AG04449 (cell line): ENCODE measurements at regions not wholly inside any gene's neighbourhood (a gene's known extent, or its start where the extent isn't known, plus 50 kb on each side); places are given as distances from the start of the nearest gene placed in this dataset.
"Not testable (repeated sequence)": the region's sequence is repeated elsewhere in the genome, so short reads cannot be mapped to it uniquely, and the experiment has no call there.

Experiments
- CTCF ChIA-PET: fragments of 350-600 bp; formaldehyde crosslinking; extraction: SDS; loops from one replicate; lab custom pipeline; 2021; ENCODE audit warnings: antibody characterized with exemption; lab: Yijun Ruan, JAX
- POLR2A ChIA-PET: fragments of 400-600, 350-600 bp; formaldehyde crosslinking; extraction: SDS; loops from one replicate; lab custom pipeline; 2020; ENCODE audit warnings: antibody characterized with exemption, inconsistent platforms; lab: Yijun Ruan, JAX
- DNase-seq: peaks from one replicate; pipeline ENCODE4 v3.0.0-alpha.2; 2010; ENCODE audit warnings: low read depth, low spot score
- H3K4me3 ChIP-seq: 2 replicates; pipeline ENCODE4 v1.5.1; 2011; ENCODE audit warnings: low read depth, mild to moderate bottlenecking, control low read depth, low read length
- TF ChIP-seq, protein P1 (sequence below): IDR thresholded peaks from one replicate; pipeline ENCODE4 v1.5.1; 2011; ENCODE audit warnings: mild to moderate bottlenecking, moderate library complexity, low read length, control low read depth, inconsistent platforms; ENCODE audit not compliant: insufficient read depth; ENCODE audit errors: missing control alignments

DNA sequence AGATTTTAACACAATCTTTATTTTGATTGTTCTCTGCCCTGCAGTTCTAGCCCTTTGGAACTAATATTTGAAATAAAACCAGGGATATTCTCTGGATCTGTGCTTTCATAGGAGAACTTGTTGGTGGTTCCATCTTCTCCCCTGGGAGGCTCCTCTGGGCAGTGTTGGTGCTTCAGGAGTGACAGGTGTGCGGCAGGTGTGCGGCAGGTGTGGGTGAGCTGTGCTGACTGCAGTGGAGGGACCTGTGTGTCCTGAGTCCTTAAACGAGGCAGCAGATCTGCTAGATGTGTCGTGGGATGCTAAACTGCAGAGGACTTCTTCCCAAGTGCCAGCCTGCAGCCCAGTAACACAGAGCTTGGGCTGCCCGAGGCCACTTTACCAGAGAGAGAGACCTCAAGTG lies 98.4 kb downstream of the LYZL1 start:
- TF ChIP-seq, protein P1, sequence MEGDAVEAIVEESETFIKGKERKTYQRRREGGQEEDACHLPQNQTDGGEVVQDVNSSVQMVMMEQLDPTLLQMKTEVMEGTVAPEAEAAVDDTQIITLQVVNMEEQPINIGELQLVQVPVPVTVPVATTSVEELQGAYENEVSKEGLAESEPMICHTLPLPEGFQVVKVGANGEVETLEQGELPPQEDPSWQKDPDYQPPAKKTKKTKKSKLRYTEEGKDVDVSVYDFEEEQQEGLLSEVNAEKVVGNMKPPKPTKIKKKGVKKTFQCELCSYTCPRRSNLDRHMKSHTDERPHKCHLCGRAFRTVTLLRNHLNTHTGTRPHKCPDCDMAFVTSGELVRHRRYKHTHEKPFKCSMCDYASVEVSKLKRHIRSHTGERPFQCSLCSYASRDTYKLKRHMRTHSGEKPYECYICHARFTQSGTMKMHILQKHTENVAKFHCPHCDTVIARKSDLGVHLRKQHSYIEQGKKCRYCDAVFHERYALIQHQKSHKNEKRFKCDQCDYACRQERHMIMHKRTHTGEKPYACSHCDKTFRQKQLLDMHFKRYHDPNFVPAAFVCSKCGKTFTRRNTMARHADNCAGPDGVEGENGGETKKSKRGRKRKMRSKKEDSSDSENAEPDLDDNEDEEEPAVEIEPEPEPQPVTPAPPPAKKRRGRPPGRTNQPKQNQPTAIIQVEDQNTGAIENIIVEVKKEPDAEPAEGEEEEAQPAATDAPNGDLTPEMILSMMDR, result no peak
- DNase-seq, result no peak
- ChIA-PET CTCF (interaction anchor here (0.7 to 7.2 kb wide), 16 partner anchors 7 to 211 kb away, joined by 3 to 76 read pairs (median 6); no protein-coding TSS in a partner anchor), POLR2A (interaction anchor here (0.6 kb wide), 1 partner anchor 122 kb away, joined by 4 read pairs; no protein-coding TSS in a partner anchor)
- no peak overlapping the region for H3K4me3 ChIP-seq

DNA sequence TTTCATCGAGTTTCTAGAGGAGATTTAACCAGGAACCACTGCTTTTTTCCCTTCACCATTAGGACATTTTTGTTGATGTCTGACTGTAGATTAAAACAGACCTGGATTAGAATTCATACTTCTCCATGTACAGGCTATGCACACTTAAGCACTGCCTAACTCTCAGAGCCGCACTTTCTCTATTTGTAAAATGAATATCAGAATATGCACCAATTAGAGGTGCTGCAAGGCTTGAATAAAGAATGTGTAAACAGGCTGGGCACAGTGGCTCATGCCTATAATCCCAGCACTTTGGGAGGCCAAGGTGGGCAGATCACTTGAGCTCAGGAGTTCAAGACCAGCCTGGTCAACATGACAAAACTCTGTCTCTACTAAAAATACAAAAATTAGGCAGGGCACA lies 99.2 kb downstream of the LYZL1 start:
- DNase-seq, POLR2A ChIA-PET, H3K4me3 ChIP-seq: not testable (repeated sequence)
- CTCF ChIA-PET, result interaction anchor here (0.7 to 7.2 kb wide), 8 partner anchors 8 to 108 kb away, joined by 3 to 76 read pairs (median 32); no protein-coding TSS in a partner anchor

DNA sequence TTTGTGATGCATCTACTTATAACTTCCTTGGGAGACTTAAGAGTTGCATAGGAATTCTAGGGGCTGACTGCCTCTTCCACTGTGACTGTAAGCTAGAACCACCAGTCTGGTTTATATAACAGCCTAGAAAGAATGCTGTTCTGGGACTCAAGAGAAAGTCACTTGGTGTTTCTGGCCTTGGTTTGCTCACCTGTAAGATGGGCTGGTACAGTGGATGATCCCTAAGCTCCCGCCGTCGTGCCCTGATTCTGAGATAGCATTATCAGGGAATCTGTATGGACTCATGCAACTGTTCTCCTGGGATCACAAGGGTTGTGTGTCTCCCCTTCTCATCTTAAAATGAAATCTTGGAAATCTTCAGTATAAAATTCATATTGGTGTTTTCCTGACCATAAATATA lies 100.6 kb downstream of the LYZL1 start:
- TF ChIP-seq, protein P1, result no peak
- ChIA-PET CTCF (interaction anchor here (0.8 to 7.2 kb wide), 12 partner anchors 9 to 761 kb away, joined by 3 to 76 read pairs (median 8); no protein-coding TSS in a partner anchor), POLR2A (no interaction called here)
- no peak for DNase-seq
- no peak overlapping the region for H3K4me3 ChIP-seq

DNA sequence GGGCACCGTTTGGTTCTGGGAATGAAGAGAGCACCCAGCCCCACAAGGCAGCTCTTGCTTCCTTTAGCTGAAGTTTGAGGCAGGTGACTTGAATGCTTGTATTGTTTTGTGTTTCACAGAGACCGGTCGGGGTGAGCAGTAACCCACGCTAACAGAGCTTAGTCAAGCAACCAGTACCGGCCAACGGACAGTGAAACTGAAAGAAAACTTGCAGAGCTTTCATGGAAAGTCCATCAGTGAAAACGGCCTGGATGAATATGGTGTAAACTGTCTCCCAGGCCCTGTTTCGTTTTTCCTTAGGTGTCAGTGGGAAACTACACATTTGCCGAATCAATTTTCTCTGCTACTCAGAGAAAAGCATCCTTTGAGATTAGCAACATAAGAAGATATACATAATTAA lies 101.1 kb downstream of the LYZL1 start:
- POLR2A ChIA-PET, result no interaction called here
- TF ChIP-seq, protein P1, result no peak
- CTCF ChIA-PET, result interaction anchor here (0.8 to 7.2 kb wide), 11 partner anchors 8 to 761 kb away, joined by 3 to 76 read pairs (median 7); no protein-coding TSS in a partner anchor
- no peak overlapping the region for H3K4me3 ChIP-seq
- DNase-seq, result no peak

DNA sequence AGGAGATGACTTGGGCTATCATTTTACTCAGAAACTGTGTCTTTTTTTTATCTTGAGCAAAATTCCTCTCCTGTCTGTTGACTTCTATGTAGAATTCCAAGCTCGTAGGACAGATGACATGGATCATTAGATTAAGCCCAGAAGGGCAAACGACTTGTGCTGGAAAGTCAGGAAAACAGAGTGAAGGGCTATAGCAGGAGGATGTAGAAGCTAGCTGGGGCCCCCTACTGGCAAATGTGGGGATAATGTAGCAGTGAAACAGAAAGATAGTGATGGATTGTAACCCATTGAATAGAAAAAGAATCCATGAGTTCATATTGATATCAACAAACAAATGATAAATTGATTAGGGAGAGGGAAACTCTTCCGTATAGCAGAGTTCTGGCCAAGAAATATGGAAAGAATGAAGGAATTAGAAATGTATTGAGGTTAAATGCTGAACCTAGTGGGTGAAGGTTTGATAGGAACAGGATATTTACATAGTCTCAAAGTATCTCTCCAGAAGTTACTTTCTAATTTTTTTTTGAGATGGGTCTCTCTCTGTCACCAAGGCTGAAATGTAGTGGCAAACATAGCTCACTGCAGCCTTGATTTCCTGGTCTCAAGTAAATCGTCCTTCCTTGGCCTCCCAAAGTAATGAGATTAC lies 103.6 kb downstream of the LYZL1 start:
- TF ChIP-seq, protein P1, result peak; percentile 65
- H3K4me3 ChIP-seq, result no peak overlapping the region
- no peak for DNase-seq
- POLR2A ChIA-PET, result no interaction called here
- CTCF ChIA-PET, result interaction anchor here (0.6 to 7.2 kb wide), 36 partner anchors 8 to 764 kb away, joined by 3 to 76 read pairs (median 5); no protein-coding TSS in a partner anchor

DNA sequence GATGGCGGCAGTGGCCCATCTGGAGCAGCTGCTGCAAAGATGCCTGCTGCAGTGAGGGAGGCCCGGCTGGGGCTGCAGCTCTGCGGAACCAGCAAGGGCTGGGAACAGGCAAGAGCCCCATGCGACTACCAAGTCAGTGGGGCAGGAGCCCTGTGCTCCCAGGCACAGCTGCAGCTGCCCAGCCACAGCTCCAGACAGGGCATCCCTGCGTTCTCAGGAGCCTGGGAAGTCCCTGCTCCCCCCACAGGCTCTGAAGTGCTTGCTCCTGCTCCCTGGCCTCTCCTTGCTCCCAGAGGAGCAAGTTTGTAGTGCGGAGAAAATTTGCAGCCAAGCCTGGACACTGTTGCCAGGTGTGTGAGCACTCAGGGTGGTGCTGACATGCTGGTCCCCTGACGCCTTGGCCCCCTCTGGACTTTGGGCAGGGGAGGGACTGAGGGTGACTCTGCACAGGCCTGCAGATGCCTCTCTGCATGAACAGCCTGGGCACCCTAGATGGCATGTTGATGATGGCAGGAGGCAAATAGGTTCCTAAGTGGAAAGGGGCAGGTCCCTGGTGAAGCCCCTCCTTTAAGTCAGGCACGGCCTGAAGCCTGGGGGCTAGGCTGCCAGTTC lies 105.6 kb downstream of the LYZL1 start:
- ChIA-PET CTCF (interaction anchor here (0.6 to 7.2 kb wide), 12 partner anchors 8 to 104 kb away, joined by 3 to 76 read pairs (median 5); no protein-coding TSS in a partner anchor), POLR2A (no interaction called here)
- DNase-seq, result no peak
- TF ChIP-seq, protein P1, result no peak
- H3K4me3 ChIP-seq, result no peak overlapping the region
